Neural cell (in vitro differentiated cells): ENCODE measurements at regions not wholly inside any gene's neighbourhood (a gene's known extent, or its start where the extent isn't known, plus 50 kb on each side); places are given as distances from the start of the nearest gene placed in this dataset.
"Not testable (repeated sequence)": the region's sequence is repeated elsewhere in the genome, so short reads cannot be mapped to it uniquely, and the experiment has no call there.

Source experiments
- H2AFZ ChIP-seq: fragments of 200-600, 300-800 bp; sonication (generic), shearing (Covaris generic); 2 replicates; pipeline ENCODE4 v1.6.0; 2014; ENCODE audit warnings: low read depth, mild to moderate bottlenecking, antibody characterized with exemption, low read length, moderate library complexity
- H3F3A ChIP-seq: fragments of 200-600 bp; shearing (Covaris generic); 2 replicates; pipeline ENCODE4 v1.6.1; 2016; ENCODE audit warnings: mild to moderate bottlenecking, moderate library complexity, mixed read lengths, antibody characterized with exemption, low read length; ENCODE audit not compliant: insufficient read depth, poor library complexity, severe bottlenecking
- H3K27ac ChIP-seq: fragments of 200-600, 300-800 bp; sonication (generic), shearing (Covaris generic); 2 replicates; pipeline ENCODE4 v1.5.1; 2014; ENCODE audit warnings: mild to moderate bottlenecking, low read length, moderate library complexity
- H3K27me3 ChIP-seq: fragments of 300-800, 200-600 bp; sonication (generic), shearing (Covaris generic); 2 replicates; pipeline ENCODE4 v1.6.0; 2014; ENCODE audit warnings: mild to moderate bottlenecking, low read depth, low read length, moderate library complexity; ENCODE audit not compliant: insufficient read depth
- H3K36me3 ChIP-seq: fragments of 300-800, 200-600 bp; sonication (generic), shearing (Covaris generic); 2 replicates; pipeline ENCODE4 v1.5.1; 2014; ENCODE audit warnings: mild to moderate bottlenecking, antibody characterized with exemption, low read length, moderate library complexity; ENCODE audit not compliant: insufficient read depth
- H3K4me2 ChIP-seq: fragments of 300-800, 200-600 bp; sonication (generic), shearing (Covaris generic); 2 replicates; pipeline ENCODE4 v1.6.0; 2014; ENCODE audit warnings: mild to moderate bottlenecking, low read length
- H3K4me3 ChIP-seq: fragments of 300-800, 200-600 bp; sonication (generic), shearing (Covaris generic); 2 replicates; pipeline ENCODE4 v1.5.1; 2014; ENCODE audit warnings: mild to moderate bottlenecking, low read length, moderate library complexity
- H3K79me2 ChIP-seq: fragments of 200-600 bp; shearing (Covaris generic); replicated peaks from 2 replicates; pipeline ENCODE4 v1.6.0; 2014; ENCODE audit warnings: mild to moderate bottlenecking, low read length, moderate library complexity; ENCODE audit not compliant: insufficient read depth
- H3K9ac ChIP-seq: fragments of 300-800, 200-600 bp; sonication (generic), shearing (Covaris generic); 2 replicates; pipeline ENCODE4 v1.6.1; 2016; ENCODE audit warnings: mild to moderate bottlenecking, low read length, mixed read lengths
- H3K9me2 ChIP-seq: fragments of 200-600 bp; shearing (Covaris generic); 2 replicates; pipeline ENCODE4 v1.6.1; 2016; ENCODE audit warnings: mild to moderate bottlenecking, low read length, mixed read lengths; ENCODE audit not compliant: insufficient read depth
- H3K9me3 ChIP-seq: fragments of 200-600, 300-800 bp; sonication (generic), shearing (Covaris generic); 2 replicates; pipeline ENCODE4 v1.6.1; 2016; ENCODE audit warnings: mild to moderate bottlenecking, mixed run types, low read length, moderate library complexity, mixed read lengths
- H4K20me1 ChIP-seq: fragments of 200-600 bp; shearing (Covaris generic); 2 replicates; pipeline ENCODE4 v1.6.1; 2016; ENCODE audit warnings: mild to moderate bottlenecking, mixed run types; ENCODE audit not compliant: insufficient read depth
- EP300 ChIP-seq: fragments of 450-650 bp; conservative IDR thresholded peaks from 2 replicates; pipeline ENCODE4 v1.6.1; 2014; ENCODE audit warnings: antibody characterized with exemption, mild to moderate bottlenecking, moderate library complexity; ENCODE audit not compliant: poor library complexity, severe bottlenecking
- EZH2 ChIP-seq: fragments of 200-600, 300-800 bp; shearing (Covaris generic), sonication (generic); IDR thresholded peaks from 2 replicates; pipeline ENCODE4 v1.6.1; 2014; ENCODE audit warnings: antibody characterized with exemption, low read length, borderline replicate concordance, mild to moderate bottlenecking; ENCODE audit not compliant: insufficient read depth, poor library complexity, severe bottlenecking
- MXI1 ChIP-seq: fragments of 450-650 bp; conservative IDR thresholded peaks from 2 replicates; pipeline ENCODE4 v1.6.1; 2014; ENCODE audit warnings: antibody characterized with exemption, mild to moderate bottlenecking; ENCODE audit not compliant: poor library complexity, severe bottlenecking
- POLR2AphosphoS5 ChIP-seq: IDR thresholded peaks from 2 replicates; pipeline ENCODE4 v1.6.1; 2012
- RAD21 ChIP-seq: fragments of 450-650 bp; conservative IDR thresholded peaks from 2 replicates; pipeline ENCODE4 v1.6.1; 2014; ENCODE audit warnings: antibody characterized with exemption, mild to moderate bottlenecking, moderate library complexity
- SMC3 ChIP-seq: fragments of 450-650 bp; conservative IDR thresholded peaks from 2 replicates; pipeline ENCODE4 v1.6.1; 2014; ENCODE audit warnings: antibody characterized with exemption, mild to moderate bottlenecking, moderate library complexity; ENCODE audit not compliant: poor library complexity
- TAF1 ChIP-seq: IDR thresholded peaks from 2 replicates; pipeline ENCODE4 v1.6.1; 2012; ENCODE audit warnings: low read depth
- TF ChIP-seq, protein P1 (sequence below): IDR thresholded peaks from 2 replicates; pipeline ENCODE4 v1.6.1; 2012; ENCODE audit warnings: borderline replicate concordance
- TF ChIP-seq, protein P2 (sequence below): fragments of 450-650 bp; IDR thresholded peaks from 2 replicates; pipeline ENCODE4 v1.5.1; 2014; ENCODE audit warnings: antibody characterized with exemption, mild to moderate bottlenecking, moderate library complexity; ENCODE audit not compliant: poor library complexity, severe bottlenecking

DNA sequence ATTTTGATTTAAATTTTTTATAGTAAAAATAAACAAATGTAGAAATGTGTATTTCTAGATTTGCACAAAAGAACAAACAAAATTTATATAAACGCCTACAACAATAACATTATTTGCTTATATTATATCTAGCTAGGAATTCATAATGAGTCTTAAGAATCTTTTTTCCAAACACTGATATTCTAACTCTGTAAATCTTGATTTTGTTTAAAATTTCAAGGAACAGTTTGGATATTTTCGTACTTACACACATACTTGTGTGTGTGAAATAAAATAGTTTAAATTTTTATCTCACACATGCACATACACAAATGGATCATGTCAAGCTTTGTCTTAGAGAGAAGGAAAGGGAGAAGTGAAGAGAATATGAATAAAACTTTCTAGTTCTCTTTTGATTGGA lies 868.1 kb downstream of the LTN1 start:
- Histone ChIP-seq H3K27ac (no peak overlapping the region), H3K4me3 (no peak overlapping the region), H3F3A (no peaks in the 10 kb centered on the region), H2AFZ (no peak overlapping the region), H3K4me2 (no peak overlapping the region), H3K79me2 (no peaks in the 10 kb centered on the region), H3K36me3 (no peaks in the 10 kb centered on the region), H3K9ac (no peak overlapping the region), H3K9me2 (no peaks in the 10 kb centered on the region), H3K27me3 (no peaks in the 10 kb centered on the region), H3K9me3 (no peaks in the 10 kb centered on the region), H4K20me1 (no peaks in the 10 kb centered on the region)
- TF ChIP-seq RAD21 = no peak
- TF ChIP-seq, protein P1, sequence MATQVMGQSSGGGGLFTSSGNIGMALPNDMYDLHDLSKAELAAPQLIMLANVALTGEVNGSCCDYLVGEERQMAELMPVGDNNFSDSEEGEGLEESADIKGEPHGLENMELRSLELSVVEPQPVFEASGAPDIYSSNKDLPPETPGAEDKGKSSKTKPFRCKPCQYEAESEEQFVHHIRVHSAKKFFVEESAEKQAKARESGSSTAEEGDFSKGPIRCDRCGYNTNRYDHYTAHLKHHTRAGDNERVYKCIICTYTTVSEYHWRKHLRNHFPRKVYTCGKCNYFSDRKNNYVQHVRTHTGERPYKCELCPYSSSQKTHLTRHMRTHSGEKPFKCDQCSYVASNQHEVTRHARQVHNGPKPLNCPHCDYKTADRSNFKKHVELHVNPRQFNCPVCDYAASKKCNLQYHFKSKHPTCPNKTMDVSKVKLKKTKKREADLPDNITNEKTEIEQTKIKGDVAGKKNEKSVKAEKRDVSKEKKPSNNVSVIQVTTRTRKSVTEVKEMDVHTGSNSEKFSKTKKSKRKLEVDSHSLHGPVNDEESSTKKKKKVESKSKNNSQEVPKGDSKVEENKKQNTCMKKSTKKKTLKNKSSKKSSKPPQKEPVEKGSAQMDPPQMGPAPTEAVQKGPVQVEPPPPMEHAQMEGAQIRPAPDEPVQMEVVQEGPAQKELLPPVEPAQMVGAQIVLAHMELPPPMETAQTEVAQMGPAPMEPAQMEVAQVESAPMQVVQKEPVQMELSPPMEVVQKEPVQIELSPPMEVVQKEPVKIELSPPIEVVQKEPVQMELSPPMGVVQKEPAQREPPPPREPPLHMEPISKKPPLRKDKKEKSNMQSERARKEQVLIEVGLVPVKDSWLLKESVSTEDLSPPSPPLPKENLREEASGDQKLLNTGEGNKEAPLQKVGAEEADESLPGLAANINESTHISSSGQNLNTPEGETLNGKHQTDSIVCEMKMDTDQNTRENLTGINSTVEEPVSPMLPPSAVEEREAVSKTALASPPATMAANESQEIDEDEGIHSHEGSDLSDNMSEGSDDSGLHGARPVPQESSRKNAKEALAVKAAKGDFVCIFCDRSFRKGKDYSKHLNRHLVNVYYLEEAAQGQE = no peak
- no peak for TF ChIP-seq MXI1
- no peak for TF ChIP-seq SMC3
- no peak for TF ChIP-seq EP300
- TF ChIP-seq, protein P2, sequence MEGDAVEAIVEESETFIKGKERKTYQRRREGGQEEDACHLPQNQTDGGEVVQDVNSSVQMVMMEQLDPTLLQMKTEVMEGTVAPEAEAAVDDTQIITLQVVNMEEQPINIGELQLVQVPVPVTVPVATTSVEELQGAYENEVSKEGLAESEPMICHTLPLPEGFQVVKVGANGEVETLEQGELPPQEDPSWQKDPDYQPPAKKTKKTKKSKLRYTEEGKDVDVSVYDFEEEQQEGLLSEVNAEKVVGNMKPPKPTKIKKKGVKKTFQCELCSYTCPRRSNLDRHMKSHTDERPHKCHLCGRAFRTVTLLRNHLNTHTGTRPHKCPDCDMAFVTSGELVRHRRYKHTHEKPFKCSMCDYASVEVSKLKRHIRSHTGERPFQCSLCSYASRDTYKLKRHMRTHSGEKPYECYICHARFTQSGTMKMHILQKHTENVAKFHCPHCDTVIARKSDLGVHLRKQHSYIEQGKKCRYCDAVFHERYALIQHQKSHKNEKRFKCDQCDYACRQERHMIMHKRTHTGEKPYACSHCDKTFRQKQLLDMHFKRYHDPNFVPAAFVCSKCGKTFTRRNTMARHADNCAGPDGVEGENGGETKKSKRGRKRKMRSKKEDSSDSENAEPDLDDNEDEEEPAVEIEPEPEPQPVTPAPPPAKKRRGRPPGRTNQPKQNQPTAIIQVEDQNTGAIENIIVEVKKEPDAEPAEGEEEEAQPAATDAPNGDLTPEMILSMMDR = no peak
- TF ChIP-seq POLR2AphosphoS5 = no peak
- TF ChIP-seq TAF1 = no peak
- no peak for TF ChIP-seq EZH2

DNA sequence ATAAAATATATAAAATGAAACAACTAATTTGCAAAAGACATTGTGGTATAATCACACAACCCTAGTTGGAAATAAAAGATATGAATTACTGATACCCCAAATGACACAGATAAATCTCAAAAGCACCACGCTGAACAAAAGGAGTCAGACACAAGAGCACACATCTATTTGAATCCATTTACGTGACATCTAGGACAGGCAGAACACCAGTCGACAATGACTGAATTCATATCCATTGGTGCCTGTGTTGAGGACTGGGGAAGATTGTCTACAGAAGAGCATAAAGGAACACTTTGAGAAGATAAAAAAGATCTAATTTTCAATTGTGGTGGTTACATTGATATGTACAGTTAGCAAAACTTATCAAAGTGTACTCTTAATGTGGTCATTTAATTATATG lies 874.1 kb downstream of the LTN1 start:
- TF ChIP-seq, protein P1 = no peak
- TF ChIP-seq EZH2 (no peak), SMC3 (no peak), MXI1 (no peak), RAD21 (no peak), POLR2AphosphoS5 (no peak), EP300 (no peak), TAF1 (no peak)
- TF ChIP-seq, protein P2 = no peak
- H3K9me2 ChIP-seq = no peaks in the 10 kb centered on the region
- H3K27me3 ChIP-seq = no peaks in the 10 kb centered on the region
- H4K20me1 ChIP-seq = no peaks in the 10 kb centered on the region
- no peak overlapping the region for H3K4me3 ChIP-seq
- H3K9me3 ChIP-seq = no peaks in the 10 kb centered on the region
- H2AFZ ChIP-seq = no peak overlapping the region
- no peaks in the 10 kb centered on the region for H3F3A ChIP-seq
- H3K9ac ChIP-seq = no peak overlapping the region
- no peaks in the 10 kb centered on the region for H3K36me3 ChIP-seq
- no peaks in the 10 kb centered on the region for H3K79me2 ChIP-seq
- no peak overlapping the region for H3K4me2 ChIP-seq
- H3K27ac ChIP-seq = no peak overlapping the region

DNA sequence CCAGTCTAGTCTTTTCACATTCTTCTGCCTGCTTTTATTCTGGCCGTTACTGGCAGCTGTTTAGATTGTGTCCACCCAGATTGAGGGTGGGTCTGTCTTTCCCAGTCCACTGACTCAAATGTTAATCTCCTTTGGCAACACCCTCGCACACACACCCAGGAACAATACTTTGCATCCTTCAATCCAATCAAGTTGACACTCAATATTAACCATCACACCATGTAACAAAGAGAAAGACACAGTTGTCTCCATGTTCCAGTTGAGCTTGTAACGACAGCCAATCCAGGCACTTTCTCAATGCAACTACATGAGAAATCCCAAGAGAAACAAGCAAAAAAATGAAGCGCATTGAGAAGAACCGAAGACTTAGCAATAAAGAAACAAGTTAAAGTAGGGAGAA lies 877.7 kb downstream of the LTN1 start:
- not testable (repeated sequence) for H3K27me3 ChIP-seq, H3K27ac ChIP-seq, H2AFZ ChIP-seq, H3F3A ChIP-seq, H3K9me3 ChIP-seq, H4K20me1 ChIP-seq, H3K9ac ChIP-seq, H3K79me2 ChIP-seq, H3K9me2 ChIP-seq, H3K4me3 ChIP-seq, H3K4me2 ChIP-seq, H3K36me3 ChIP-seq
